ENCODE measurements at regions not wholly inside any gene's neighbourhood (a gene's known extent, or its start where the extent isn't known, plus 50 kb on each side); places are given as distances from the start of the nearest gene placed in this dataset.

DNA sequence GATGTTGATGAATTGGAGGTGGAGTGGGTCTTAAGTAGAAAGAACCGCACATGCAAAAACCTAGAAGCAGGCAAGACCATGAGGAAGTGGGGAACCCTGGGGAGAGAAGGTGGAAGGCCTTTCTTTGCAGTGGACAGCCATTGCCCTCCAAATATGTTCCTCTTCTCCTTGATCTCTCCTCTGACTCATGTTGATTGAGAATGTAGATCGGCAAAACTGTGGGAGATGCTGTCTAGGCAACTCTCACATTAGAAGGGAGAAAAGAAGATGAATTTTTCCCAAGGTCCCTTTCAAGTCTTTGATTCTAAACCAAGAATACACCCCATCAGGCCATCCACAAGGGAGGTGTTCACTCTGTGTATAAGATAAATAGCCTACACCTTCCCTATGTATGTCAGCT, 257.5 kb downstream of the MSRB3 start:
- Mint-ChIP-seq H3K4me3 (no peak overlapping the region), H3K9me3 (peaks cover 12% of the 10 kb centered on the region), H3K27me3 (no peaks in the 10 kb centered on the region), H3K36me3 (peaks cover 1% of the 10 kb centered on the region), H3K4me1 (peaks cover 1% of the 10 kb centered on the region), H3K27ac (no peak overlapping the region)
- no peak for DNase-seq

DNA sequence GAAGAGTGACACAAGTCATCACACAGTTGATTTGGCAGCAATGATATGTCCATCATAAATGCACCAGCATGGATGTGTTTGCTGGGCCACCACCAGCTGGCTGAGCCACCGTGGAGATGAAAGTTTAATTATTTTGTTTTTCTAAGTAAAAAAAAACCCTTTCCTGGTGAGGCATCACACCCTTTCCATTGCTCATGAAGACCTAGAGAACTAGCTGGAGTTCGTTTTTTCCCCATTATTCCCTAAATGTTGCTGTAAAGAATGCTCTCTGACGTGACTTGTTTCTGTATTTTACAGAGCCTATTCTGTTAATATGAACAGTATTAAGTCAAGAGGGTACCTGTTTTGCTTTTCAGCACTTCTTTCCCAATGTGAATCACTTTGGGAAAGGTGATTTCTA, 257.9 kb downstream of the MSRB3 start:
- H3K9me3 Mint-ChIP-seq: peaks cover 13% of the 10 kb centered on the region
- peaks cover 1% of the 10 kb centered on the region for H3K4me1 Mint-ChIP-seq
- no peak for DNase-seq
- H3K27ac Mint-ChIP-seq: no peak overlapping the region
- H3K4me3 Mint-ChIP-seq: no peak overlapping the region
- H3K36me3 Mint-ChIP-seq: peaks cover 1% of the 10 kb centered on the region
- H3K27me3 Mint-ChIP-seq: no peaks in the 10 kb centered on the region

DNA sequence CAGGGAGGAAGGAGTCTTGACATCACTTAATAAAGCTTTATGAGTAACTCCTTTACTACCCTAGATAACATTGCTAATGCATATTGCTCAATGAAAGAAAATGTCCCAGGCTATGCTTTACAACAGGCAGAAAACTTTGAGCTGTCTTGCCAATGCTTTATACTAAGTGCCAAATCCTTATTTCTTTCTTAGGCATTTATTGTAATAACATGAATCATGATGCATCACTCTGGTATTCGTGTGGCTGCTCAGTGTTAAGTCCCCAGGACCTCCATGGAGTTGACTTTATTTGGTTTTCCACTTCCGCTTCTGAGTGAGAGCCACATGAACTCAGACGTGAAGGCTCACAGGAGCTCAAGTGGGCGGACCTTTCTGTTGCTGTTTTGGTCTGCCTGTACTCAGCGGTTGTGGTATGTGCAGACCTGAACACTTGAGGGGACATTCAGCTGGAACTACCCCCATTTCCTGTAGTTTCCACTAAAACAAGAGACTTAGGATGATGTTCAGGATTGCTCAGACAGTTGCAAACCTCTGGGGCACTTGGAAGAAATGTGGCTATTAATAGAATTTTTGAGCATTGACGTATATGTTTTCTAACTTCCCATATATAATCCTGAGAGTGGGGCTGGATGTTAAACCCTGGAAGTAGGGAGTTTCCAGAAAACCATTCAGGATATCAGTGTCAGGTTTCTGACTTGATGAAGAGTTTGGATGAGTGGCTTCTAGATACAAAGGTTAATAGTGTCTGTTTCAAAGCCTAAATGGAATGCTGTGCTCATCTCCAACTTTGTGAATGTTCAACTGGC, 258.6 kb downstream of the MSRB3 start:
- Mint-ChIP-seq H3K9me3 (peaks cover 13% of the 10 kb centered on the region), H3K27ac (no peak overlapping the region), H3K27me3 (no peaks in the 10 kb centered on the region), H3K36me3 (peaks cover 1% of the 10 kb centered on the region), H3K4me1 (peaks cover 1% of the 10 kb centered on the region), H3K4me3 (no peak overlapping the region)
- no peak for DNase-seq

DNA sequence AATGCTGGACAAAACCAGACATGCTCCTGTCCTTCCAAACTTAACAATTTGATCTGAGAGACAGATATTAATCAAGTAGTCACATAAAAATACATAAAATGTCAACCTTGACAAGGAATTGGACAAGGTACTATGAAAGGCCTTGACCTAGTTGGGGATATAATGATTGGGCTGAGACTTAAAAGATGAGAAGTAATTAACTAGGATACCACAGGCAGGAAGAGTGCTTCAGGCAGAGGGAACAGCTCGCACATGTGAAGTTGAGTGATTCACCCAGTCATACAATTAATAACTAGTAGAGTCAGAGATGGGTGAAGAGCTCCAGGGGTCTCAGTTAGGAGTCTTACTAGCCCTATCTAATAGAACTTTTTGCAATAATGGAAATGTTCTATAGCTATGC, 259.5 kb downstream of the MSRB3 start:
- H3K9me3 Mint-ChIP-seq: peaks cover 13% of the 10 kb centered on the region
- H3K4me3 Mint-ChIP-seq: no peak overlapping the region
- H3K4me1 Mint-ChIP-seq: no peaks in the 10 kb centered on the region

DNA sequence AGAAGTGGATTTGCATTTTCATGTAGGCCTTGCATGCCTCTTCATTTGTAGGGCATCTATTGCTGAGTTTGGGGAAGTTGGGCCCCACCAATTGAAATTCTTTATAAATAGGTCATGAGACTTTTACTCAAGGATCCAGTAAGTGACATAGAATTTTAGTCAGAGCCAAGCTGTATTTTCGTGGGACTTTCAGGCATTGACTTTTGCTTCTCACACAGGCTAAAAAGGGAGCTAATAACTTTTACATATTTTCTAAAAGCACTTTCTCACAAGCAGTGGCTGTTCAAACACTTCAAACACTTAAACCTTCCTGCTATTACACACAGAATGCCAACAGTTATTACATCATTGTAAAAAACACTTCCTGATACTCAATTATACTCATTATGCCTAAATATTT, 260.5 kb downstream of the MSRB3 start:
- peaks cover 13% of the 10 kb centered on the region for H3K9me3 Mint-ChIP-seq
- H3K27me3 Mint-ChIP-seq: no peaks in the 10 kb centered on the region
- H3K4me3 Mint-ChIP-seq: no peak overlapping the region
- no peak for DNase-seq
- H3K27ac Mint-ChIP-seq: no peak overlapping the region
- peaks cover 1% of the 10 kb centered on the region for H3K36me3 Mint-ChIP-seq
- no peaks in the 10 kb centered on the region for H3K4me1 Mint-ChIP-seq

More for the DNA sequence above, 259.5 kb downstream of the MSRB3 start:
- Mint-ChIP-seq H3K27me3 (no peaks in the 10 kb centered on the region), H3K27ac (no peak overlapping the region), H3K36me3 (peaks cover 1% of the 10 kb centered on the region)
- DNase-seq: no peak

DNA sequence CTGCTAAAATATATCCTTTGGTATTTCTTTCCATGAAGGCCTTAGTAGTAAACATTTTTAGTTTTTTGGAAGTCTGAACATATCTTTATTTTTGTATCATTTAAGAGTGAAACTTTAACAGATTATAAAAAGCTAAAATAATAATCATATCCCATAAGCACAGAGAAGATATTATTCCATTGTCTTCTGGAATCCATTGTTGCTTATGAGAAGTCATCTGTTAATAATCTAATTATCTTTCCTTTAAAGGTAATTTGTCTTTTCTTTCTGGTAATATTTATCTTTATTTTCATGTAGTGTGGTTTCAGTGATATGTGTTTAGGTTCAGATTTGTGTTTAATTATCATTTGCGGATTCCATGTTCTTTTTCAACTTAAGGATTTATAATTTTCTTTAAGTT, 261.7 kb downstream of the MSRB3 start:
- no peak for DNase-seq
- no peak overlapping the region for H3K4me3 Mint-ChIP-seq
- H3K36me3 Mint-ChIP-seq: no peaks in the 10 kb centered on the region
- no peaks in the 10 kb centered on the region for H3K27me3 Mint-ChIP-seq
- H3K27ac Mint-ChIP-seq: no peak overlapping the region
- H3K9me3 Mint-ChIP-seq: peaks cover 13% of the 10 kb centered on the region
- H3K4me1 Mint-ChIP-seq: no peaks in the 10 kb centered on the region

DNA sequence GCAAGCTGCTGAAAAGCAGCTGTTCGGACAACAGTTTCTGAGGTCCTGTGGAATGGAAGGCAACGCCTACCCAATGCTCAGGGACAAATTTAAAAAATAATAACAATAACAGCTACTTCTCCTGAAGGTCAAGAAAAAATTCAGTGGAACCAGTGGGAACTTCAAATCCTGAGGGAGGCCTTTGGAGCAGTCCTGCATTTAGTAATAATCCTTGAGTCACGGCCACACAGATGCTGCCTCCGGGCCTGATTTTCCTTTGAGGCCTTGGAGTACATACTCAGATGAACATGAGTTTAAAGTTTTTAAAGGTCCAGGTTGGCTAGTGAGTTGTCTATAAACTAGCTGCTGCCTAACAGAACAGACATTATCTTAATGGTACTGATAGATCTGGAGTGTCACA, 268.0 kb downstream of the MSRB3 start:
- no peaks in the 10 kb centered on the region for H3K4me1 Mint-ChIP-seq
- H3K9me3 Mint-ChIP-seq: peaks cover 1% of the 10 kb centered on the region
- H3K4me3 Mint-ChIP-seq: no peak overlapping the region
- H3K27ac Mint-ChIP-seq: no peak overlapping the region
- H3K36me3 Mint-ChIP-seq: no peaks in the 10 kb centered on the region
- no peak for DNase-seq
- H3K27me3 Mint-ChIP-seq: peaks cover 3% of the 10 kb centered on the region

DNA sequence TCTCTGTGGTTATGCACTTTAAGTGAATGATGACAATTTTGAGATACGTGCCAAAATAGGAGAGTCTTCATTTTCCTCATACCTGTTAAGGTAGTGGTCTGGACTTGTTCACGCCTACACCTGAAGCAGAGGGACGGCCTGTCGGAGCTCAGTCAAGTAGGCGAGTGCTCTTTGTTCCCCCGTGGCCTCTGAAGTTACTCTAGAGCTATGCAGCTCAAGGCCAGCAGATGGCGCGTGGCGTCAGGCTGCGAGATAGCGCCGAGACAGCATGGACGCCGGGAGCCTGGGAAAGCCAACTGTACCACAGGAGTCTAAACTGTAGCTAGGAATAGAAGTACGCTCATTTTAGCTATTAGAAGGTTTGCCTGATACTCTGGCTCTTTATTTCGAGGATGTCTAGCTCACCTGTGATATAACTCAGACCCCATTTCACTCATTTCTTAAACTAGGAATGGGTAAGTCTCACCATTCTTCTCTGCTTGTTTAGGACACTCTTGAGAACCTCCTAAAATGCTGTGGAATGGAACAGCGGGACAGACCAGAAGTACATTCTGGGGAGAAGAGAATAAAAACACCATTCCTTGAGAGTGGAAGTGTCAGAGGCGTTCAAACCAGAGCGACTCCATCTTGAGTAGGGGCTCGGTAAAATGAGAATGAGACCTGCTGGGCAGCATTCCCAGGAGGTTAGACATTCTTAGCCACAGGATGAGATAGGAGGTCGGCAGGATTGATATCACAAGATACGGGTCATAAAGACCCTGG, 267.4 kb upstream of the HMGA2 start:
- Mint-ChIP-seq H3K4me1 (peaks cover 8% of the 10 kb centered on the region), H3K36me3 (no peaks in the 10 kb centered on the region), H3K4me3 (no peak overlapping the region), H3K9me3 (no peaks in the 10 kb centered on the region), H3K27me3 (peaks cover 28% of the 10 kb centered on the region), H3K27ac (no peak overlapping the region)
- DNase-seq: peak; percentile 64

DNA sequence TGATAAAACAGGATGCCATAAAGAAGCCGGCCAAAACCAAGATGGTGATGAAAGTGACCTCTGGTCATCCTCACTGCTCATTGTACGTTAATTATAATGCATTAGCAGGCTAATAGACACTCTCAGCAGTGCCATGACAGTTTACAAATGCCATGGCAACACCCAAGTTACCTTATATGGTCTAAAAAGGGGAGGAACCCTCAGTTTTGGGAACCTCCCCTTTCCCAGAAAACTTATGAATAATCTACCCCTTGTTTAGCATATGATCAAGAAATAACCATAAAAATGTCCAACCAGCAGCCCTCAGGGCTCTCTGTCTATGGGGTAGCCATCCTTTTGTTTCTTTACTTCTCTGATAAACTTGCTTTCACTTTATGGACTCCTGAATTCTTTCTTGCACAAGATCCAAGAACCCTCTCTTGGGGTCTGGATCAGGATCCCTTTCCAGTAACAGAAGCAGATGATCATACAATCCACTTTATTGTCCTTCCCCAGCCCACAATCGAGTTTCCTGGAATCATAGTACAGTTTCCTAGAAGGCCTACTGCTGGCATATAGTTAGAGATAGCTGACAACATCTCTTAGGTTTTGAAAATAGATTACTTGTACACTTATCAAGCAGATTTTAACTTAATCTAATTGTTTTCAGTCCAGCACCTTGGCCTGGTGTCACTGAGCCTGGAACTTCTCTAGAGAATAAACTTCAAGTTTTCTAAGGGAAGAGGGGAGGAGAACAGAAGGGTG, 266.7 kb upstream of the HMGA2 start:
- no peaks in the 10 kb centered on the region for H3K36me3 Mint-ChIP-seq
- H3K4me3 Mint-ChIP-seq: no peak overlapping the region
- DNase-seq: no peak
- H3K27me3 Mint-ChIP-seq: peaks cover 33% of the 10 kb centered on the region
- H3K4me1 Mint-ChIP-seq: peaks cover 8% of the 10 kb centered on the region
- no peaks in the 10 kb centered on the region for H3K9me3 Mint-ChIP-seq
- H3K27ac Mint-ChIP-seq: no peak overlapping the region

DNA sequence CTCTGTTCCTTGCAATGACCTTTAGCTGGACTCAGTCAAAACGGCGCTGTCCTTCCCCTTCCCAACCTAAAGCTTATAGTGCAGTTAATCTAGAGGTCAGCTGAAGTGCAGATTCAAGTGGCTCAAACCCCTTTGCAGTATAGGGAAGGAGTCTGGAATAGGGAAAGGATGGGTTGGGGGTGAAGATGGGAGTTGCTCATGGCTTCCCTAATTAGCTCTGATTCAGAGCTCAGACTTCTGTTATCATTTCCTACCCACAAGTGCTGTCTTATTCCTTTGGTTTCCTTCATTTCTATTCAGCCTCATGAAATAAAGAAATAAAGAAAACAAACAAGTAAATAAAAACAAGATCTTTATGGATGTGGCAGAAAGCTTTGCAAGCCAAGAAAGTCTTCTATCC, 264.0 kb upstream of the HMGA2 start:
- Mint-ChIP-seq H3K27ac (no peak overlapping the region), H3K27me3 (peaks cover 32% of the 10 kb centered on the region), H3K36me3 (no peaks in the 10 kb centered on the region), H3K4me3 (no peak overlapping the region), H3K9me3 (no peaks in the 10 kb centered on the region), H3K4me1 (peaks cover 8% of the 10 kb centered on the region)
- DNase-seq: no peak

DNA sequence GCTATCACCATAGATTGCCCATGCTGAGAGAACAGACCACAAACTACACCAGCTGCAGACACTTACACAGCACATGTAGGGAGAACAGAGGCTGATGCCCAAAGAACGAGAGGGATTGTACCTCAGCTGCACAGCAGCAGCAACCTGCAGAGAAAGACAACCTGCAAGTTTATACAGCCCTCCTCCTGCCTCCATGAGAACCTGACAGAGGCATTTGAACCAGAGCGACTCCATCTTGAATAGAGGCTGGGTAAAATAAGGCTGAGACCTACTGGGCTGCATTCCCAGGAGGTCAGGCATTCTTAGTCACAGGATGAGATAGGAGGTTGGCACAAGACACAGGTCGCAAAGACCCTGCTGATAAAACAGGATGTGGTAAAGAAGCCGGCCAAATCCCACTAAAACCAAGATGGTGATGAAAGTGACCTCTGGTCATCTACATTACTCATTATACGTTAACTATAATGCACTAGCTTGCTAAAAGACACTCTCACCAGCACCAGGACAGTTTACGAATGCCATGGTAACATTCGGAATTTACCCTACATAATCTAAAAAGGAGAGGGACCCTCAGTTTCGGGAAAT, 262.4 kb upstream of the HMGA2 start:
- Mint-ChIP-seq H3K9me3 (no peaks in the 10 kb centered on the region), H3K4me3 (no peak overlapping the region), H3K4me1 (peaks cover 3% of the 10 kb centered on the region), H3K36me3 (no peaks in the 10 kb centered on the region), H3K27ac (no peak overlapping the region), H3K27me3 (peaks cover 18% of the 10 kb centered on the region)
- no peak for DNase-seq

DNA sequence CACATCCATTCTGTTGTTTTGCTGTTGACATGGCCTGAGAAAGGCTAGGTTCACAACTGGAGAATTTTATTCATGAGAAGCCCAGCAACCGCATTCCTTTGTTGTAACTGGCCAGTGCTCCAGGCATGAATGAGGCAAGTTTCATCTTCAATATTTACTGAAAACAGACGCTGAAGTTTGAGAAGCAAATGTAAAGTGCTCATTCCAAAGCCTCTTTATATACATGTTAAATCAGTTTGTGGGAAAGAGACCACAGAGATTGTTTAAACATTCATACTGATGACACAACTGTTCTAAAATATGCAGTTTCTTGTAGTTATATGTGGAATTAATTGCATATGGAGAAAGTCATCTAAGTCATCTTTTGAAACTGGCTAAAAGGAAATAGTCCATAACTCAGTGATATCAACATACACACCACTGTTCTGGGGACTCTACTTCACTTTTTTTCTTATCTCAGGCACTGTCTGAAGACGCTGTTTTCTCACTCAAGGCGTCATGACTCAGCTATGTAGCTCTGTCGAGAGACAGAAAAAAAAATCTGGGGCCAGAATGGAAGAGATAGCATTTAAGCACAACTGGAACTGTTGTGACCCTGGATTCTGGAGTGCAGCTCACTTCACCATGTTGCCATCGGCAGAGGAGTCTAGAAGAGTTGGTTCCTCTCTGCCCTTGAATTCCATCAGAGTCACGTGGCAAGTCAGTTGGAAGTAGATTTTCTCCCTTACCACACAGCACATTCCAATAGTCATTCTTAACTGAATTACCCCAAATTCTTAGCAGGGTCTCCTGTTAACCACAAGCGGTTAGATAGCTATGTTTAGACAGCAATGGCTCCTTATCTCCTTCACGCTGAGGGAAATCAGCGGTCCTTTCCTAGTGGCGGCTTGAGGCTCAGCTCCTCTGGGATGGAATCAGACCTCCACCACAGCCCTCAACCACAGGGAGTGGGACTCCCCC, 258.4 kb upstream of the HMGA2 start:
- Mint-ChIP-seq H3K27ac (no peak overlapping the region), H3K9me3 (no peaks in the 10 kb centered on the region), H3K27me3 (peaks cover 31% of the 10 kb centered on the region), H3K36me3 (no peaks in the 10 kb centered on the region), H3K4me3 (no peak overlapping the region), H3K4me1 (no peaks in the 10 kb centered on the region)
- no peak for DNase-seq

DNA sequence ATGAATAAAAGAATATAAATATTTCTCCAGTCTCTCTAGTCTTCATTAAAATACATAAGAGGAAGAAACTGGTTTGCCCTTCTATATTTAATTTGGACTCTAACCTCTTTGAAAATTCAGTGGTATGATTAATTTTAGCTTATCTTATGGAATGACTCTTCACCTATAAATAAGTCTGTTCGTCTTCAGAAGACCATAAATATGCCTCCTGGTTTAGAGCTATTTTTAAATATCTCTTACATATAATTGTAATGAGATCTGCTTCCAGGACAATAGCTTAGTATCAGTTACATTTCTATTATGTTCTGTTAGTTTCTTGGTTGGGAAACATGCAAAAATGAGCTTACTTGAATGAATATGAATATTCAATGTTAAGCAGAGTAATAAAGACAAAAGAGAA, 257.5 kb upstream of the HMGA2 start:
- Mint-ChIP-seq H3K9me3 (no peaks in the 10 kb centered on the region), H3K4me3 (no peak overlapping the region), H3K4me1 (no peaks in the 10 kb centered on the region), H3K27me3 (peaks cover 28% of the 10 kb centered on the region), H3K27ac (no peak overlapping the region), H3K36me3 (no peaks in the 10 kb centered on the region)
- DNase-seq: no peak

DNA sequence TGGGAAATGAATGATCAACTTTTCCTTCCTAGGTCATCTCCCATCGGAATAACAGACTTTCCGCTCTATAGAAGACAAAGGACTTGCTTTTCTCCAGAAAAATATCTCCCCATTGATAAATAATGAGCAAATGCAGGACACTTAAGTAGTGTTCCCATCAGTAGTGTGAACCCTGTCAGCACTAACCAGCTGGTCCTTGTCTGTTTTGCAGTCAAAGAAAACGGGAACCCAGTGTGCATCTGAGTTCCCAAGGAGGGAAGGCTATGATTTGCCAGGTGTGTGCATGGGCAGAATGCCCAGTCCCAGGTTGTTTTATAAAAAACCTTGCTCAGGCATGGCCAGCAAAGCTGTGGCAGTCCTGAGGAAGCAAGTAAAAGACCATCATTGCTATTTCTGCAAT, 256.5 kb upstream of the HMGA2 start:
- no peaks in the 10 kb centered on the region for H3K4me1 Mint-ChIP-seq
- peaks cover 23% of the 10 kb centered on the region for H3K27me3 Mint-ChIP-seq
- H3K36me3 Mint-ChIP-seq: no peaks in the 10 kb centered on the region
- H3K27ac Mint-ChIP-seq: no peak overlapping the region
- H3K9me3 Mint-ChIP-seq: no peaks in the 10 kb centered on the region
- no peak for DNase-seq
- no peak overlapping the region for H3K4me3 Mint-ChIP-seq

All from activated naive CD8-positive, alpha-beta T cell treated with anti-CD3 and anti-CD28 coated beads for 36 hours (primary cell).